Stimulated activated CD4-positive, alpha-beta T cell treated with anti-CD3 and anti-CD28 coated beads, Interleukin-12 subunit alpha, Interleukin-12 subunit beta, amount 100 ng/mL, for 4 hours (primary cell): ENCODE measurements at regions not wholly inside any gene's neighbourhood (a gene's known extent, or its start where the extent isn't known, plus 50 kb on each side); places are given as distances from the start of the nearest gene placed in this dataset.

Experiments
- DNase-seq: peaks from one replicate; pipeline ENCODE4 v3.0.0-alpha.2; 2020

GRCh38 chr16:56140645-56141044 lies 50.6 kb upstream of the GNAO1 start:
- DNase-seq: no peak

GRCh38 chr16:56137269-56137668 lies 54.0 kb upstream of the GNAO1 start:
- no peak for DNase-seq

GRCh38 chr16:56136256-56136655 lies 55.0 kb upstream of the GNAO1 start:
- DNase-seq: no peak

- DNase-seq: no peak
Observed at GRCh38 chr16:56134790-56135189, 56.5 kb upstream of the GNAO1 start.

GRCh38 chr16:56125922-56126321 lies 65.4 kb upstream of the GNAO1 start:
- no peak for DNase-seq

- no peak for DNase-seq
Observed at GRCh38 chr16:56122251-56122650, 69.0 kb upstream of the GNAO1 start.

- DNase-seq: no peak
Observed at GRCh38 chr16:56121156-56121500, 70.2 kb upstream of the GNAO1 start.

GRCh38 chr16:56120447-56121155 lies 70.7 kb upstream of the GNAO1 start:
- DNase-seq: no peak

GRCh38 chr16:56119133-56119532 lies 72.2 kb upstream of the GNAO1 start:
- no peak for DNase-seq

- no peak for DNase-seq
Observed at GRCh38 chr16:56116577-56116964, 74.7 kb upstream of the GNAO1 start.

- DNase-seq: no peak
Observed at GRCh38 chr16:56115817-56116576, 75.3 kb upstream of the GNAO1 start.

- no peak for DNase-seq
Observed at GRCh38 chr16:56113223-56113622, 78.1 kb upstream of the GNAO1 start.

GRCh38 chr16:56111100-56111499 lies 80.2 kb upstream of the GNAO1 start:
- no peak for DNase-seq

GRCh38 chr16:56109994-56110393 lies 81.3 kb upstream of the GNAO1 start:
- DNase-seq: no peak

GRCh38 chr16:56109205-56109604 lies 82.1 kb upstream of the GNAO1 start:
- DNase-seq: no peak

- DNase-seq: no peak
Observed at GRCh38 chr16:56108724-56109123, 82.6 kb upstream of the GNAO1 start.

GRCh38 chr16:56108056-56108471 lies 83.2 kb upstream of the GNAO1 start:
- DNase-seq: no peak

- DNase-seq: no peak
Observed at GRCh38 chr16:56106527-56106926, 84.8 kb upstream of the GNAO1 start.

- no peak for DNase-seq
Observed at GRCh38 chr16:56102906-56103305, 88.4 kb upstream of the GNAO1 start.

GRCh38 chr16:56102183-56102686 lies 89.1 kb upstream of the GNAO1 start:
- no peak for DNase-seq

GRCh38 chr16:56101480-56101879 lies 89.8 kb upstream of the GNAO1 start:
- no peak for DNase-seq

- DNase-seq: no peak
Observed at GRCh38 chr16:56097306-56097705, 94.0 kb upstream of the GNAO1 start.

- no peak for DNase-seq
Observed at GRCh38 chr16:56094231-56094630, 97.1 kb upstream of the GNAO1 start.

GRCh38 chr16:56093055-56093454 lies 98.2 kb upstream of the GNAO1 start:
- DNase-seq: no peak

GRCh38 chr16:56090076-56090475 lies 101.2 kb upstream of the GNAO1 start:
- DNase-seq: no peak
